Heart left ventricle (tissue), 16 donors: ENCODE measurements at regions not wholly inside any gene's neighbourhood (a gene's known extent, or its start where the extent isn't known, plus 50 kb on each side); places are given as distances from the start of the nearest gene placed in this dataset.

ENCODE experiments used
- ATAC-seq, 4 donors: fragments of 200-7000 bp; cut with Tn5 transposase; one replicate each; pipeline ENCODE4 v1.9.1; 2020 to 2022; ENCODE audit warnings: moderate library complexity in 4 of 4, mild to moderate bottlenecking in 3 of 4, moderate number of reproducible peaks in 1 of 4
- DNase-seq, 5 donors: peaks; one replicate each; pipeline ENCODE4 v3.0.0-alpha.2; 2020
- H3K27ac ChIP-seq, 12 donors: fragments of 200-600 bp; sonication (generic) in 4 of 12; one replicate each; pipeline versions ENCODE4 v1.5.0 to v1.8.0; 2016 to 2022; ENCODE audit warnings: mild to moderate bottlenecking in 2 of 12
- H3K27me3 ChIP-seq, 9 donors: fragments of 200-600 bp; sonication (generic) in 2 of 9; one replicate each; pipeline versions ENCODE4 v1.5.1 to v1.8.0; 2016 to 2022; ENCODE audit warnings: mild to moderate bottlenecking in 3 of 9
- H3K36me3 ChIP-seq, 9 donors: fragments of 200-600 bp; sonication (generic) in 2 of 9; one replicate each; pipeline versions ENCODE4 v1.5.0 to v1.8.0; 2018 to 2022; ENCODE audit warnings: mild to moderate bottlenecking in 2 of 9
- H3K4me1 ChIP-seq, 12 donors: fragments of 200-600 bp; sonication (generic) in 4 of 12; one replicate each; pipeline versions ENCODE4 v1.5.0 to v1.8.0; 2016 to 2022; ENCODE audit warnings: mild to moderate bottlenecking in 3 of 12
- H3K4me3 ChIP-seq, 12 donors: fragments of 200-600 bp; sonication (generic) in 4 of 12; one replicate each; pipeline versions ENCODE4 v1.5.0 to v1.8.0; 2017 to 2022; ENCODE audit warnings: mild to moderate bottlenecking in 9 of 12, moderate library complexity in 4 of 12
- H3K9me3 ChIP-seq, 12 donors: fragments of 200-600 bp; sonication (generic) in 4 of 12; one replicate each; pipeline versions ENCODE4 v1.5.0 to v1.8.0; 2016 to 2022; ENCODE audit warnings: mild to moderate bottlenecking in 1 of 12
- CTCF ChIP-seq, 12 donors: fragments of 200-600 bp; sonication (generic) in 4 of 12; IDR thresholded peaks; one replicate each; pipeline versions ENCODE4 v1.5.0 to v1.8.0; 2018 to 2022; ENCODE audit warnings: antibody characterized with exemption in 12 of 12, mild to moderate bottlenecking in 5 of 12
- POLR2A ChIP-seq, 2 donors: fragments of 450-650 bp; IDR thresholded peaks; one replicate each; pipeline ENCODE4 v1.6.1; 2017; ENCODE audit warnings: antibody characterized with exemption in 2 of 2, mild to moderate bottlenecking in 2 of 2, moderate library complexity in 2 of 2
- WGBS, 4 donors: extraction: QIAGEN DNeasy Blood & Tissue Kit in 2 of 4; methylation state at CpG; one replicate each; pipeline versions ENCODE4 v1.1.5 to v1.1.7; 2013 to 2018; 5-methylcytosine and 5-hydroxymethylcytosine counted together
- intact Hi-C, 10 donors: fragments of 100-400 bp; cut with DNase I; formaldehyde crosslinking; loops; one replicate each; pipeline versions ENCODE4 v1.11.1 to v1.14.2; 2022
- donor health status: ischemic (EF 13 %, LVEDD 7.1; RV severe dilation, severe dysfunction).
- donor health status: healthy with polysubstance abuse.
- donor health status: DM: no; HTN: yes; CAD: no.
- donor health status: DM: no; HTN: no; CAD: no.
- donor health status: ischemic (EF 25% LVEDD 6.9; RV normal size, moderate dysfunction).
- donor health status: ischemic (EF 25% LVEDD 5.7; RV mildly dilated, moderate dysfunction).
- donor health status: healthy.
- donor health status: DM: yes; HTN: yes; CAD: no.
- donor health status: ischemic (EF 35%, LVEDD 5.7; RV mildly dilated, moderate dysfunction).
- donor health status: nonischemic (EF 11% LVEDD 7.7; RV severe dilation, severe dysfunction).
- donor health status: DM: yes; HTN: yes; CAD: no.
- donor health status: PGD.
- donor health status: ischemic (EF 29% LVEDD 5.4; RV normal size, mild dysfunction).
- donor health status: nonischemic (EF 23%, LVEDD 6.1; RV moderate dilation, normal function).

GRCh38 chr6:106002005-106002404, 84.1 kb upstream of the PRDM1 start:
- no peak for DNase-seq
- Histone ChIP-seq H3K27me3 (peaks cover 0 to 77% (median 24%) of the 10 kb centered on the region in 9 donors), H3K4me3 (no peak overlapping the region), H3K36me3 (no peaks in the 10 kb centered on the region), H3K9me3 (no peaks in the 10 kb centered on the region), H3K27ac (no peak overlapping the region), H3K4me1 (no peaks in the 10 kb centered on the region)
- no peak for ATAC-seq
- intact Hi-C loops = no loop called here
- WGBS, 4 donors = 72 to 95% (median 82%) methylated on average over 1 of the region's 1 CpG
- TF ChIP-seq POLR2A (IDR thresholded peaks at IDR 0.05) (no peak), CTCF (IDR thresholded peaks at IDR 0.05) (no peak)

- Histone ChIP-seq H3K27me3 (peaks cover 0 to 80% (median 34%) of the 10 kb centered on the region in 9 donors), H3K9me3 (no peaks in the 10 kb centered on the region), H3K36me3 (no peaks in the 10 kb centered on the region), H3K4me1 (no peaks in the 10 kb centered on the region), H3K4me3 (no peak overlapping the region), H3K27ac (no peak overlapping the region)
- ATAC-seq (no peak), DNase-seq (no peak)
- intact Hi-C loops = no loop called here
- no peak for TF ChIP-seq POLR2A (IDR thresholded peaks at IDR 0.05)
- TF ChIP-seq CTCF (IDR thresholded peaks at IDR 0.05) = no peak
- 80 to 90% (median 86%) methylated on average over 2 of the region's 2 CpGs for WGBS, 4 donors
These were observed 85.2 kb upstream of the PRDM1 start for GRCh38 chr6:106000935-106001334.

GRCh38 chr6:105997482-105997881, 88.7 kb upstream of the PRDM1 start:
- no peak overlapping the region for H3K27ac ChIP-seq
- WGBS, 4 donors = 50 to 65% (median 60%) methylated on average over 4 of the region's 4 CpGs
- peaks cover 0 to 28% (median 12%) of the 10 kb centered on the region in 12 donors for H3K4me1 ChIP-seq
- H3K9me3 ChIP-seq = no peaks in the 10 kb centered on the region
- ATAC-seq (no peak), DNase-seq (no peak)
- no peak overlapping the region for H3K4me3 ChIP-seq
- intact Hi-C loops = loop anchor here in 7 of 10 donors (5.0 to 10.0 kb wide), 7 partner anchors 87 to 513 kb away; partner anchors contain the start of genes PRDM1 (in 2 of the 7) and ATG5 (in 1 of the 7)
- no peak for TF ChIP-seq POLR2A (IDR thresholded peaks at IDR 0.05)
- no peak for TF ChIP-seq CTCF (IDR thresholded peaks at IDR 0.05)
- H3K27me3 ChIP-seq = peaks cover 20 to 99% (median 62%) of the 10 kb centered on the region in 9 donors
- no peaks in the 10 kb centered on the region for H3K36me3 ChIP-seq

GRCh38 chr6:105995391-105995865, 90.7 kb upstream of the PRDM1 start:
- intact Hi-C loops = loop anchor here in 7 of 10 donors (5.0 to 10.0 kb wide), 7 partner anchors 89 to 511 kb away; partner anchors contain the start of genes PRDM1 (in 2 of the 7) and ATG5 (in 1 of the 7)
- H3K27ac ChIP-seq = peak overlapping the region in 10 of 12 donors; percentile 31 to 96 (median 65)

More at GRCh38 chr6:105995391-105995865, 90.7 kb upstream of the PRDM1 start:
- TF ChIP-seq POLR2A (IDR thresholded peaks at IDR 0.05) (no peak), CTCF (IDR thresholded peaks at IDR 0.05) (no peak)
- H3K4me3 ChIP-seq = peak overlapping the region; percentile 12 to 75 (median 57)
- peaks cover 26 to 100% (median 78%) of the 10 kb centered on the region in 9 donors for H3K27me3 ChIP-seq
- peaks cover 0 to 37% (median 15%) of the 10 kb centered on the region in 12 donors for H3K4me1 ChIP-seq
- ATAC-seq (no peak), DNase-seq (no peak)
- no peaks in the 10 kb centered on the region for H3K9me3 ChIP-seq
- WGBS, 4 donors = 16 to 21% (median 21%) methylated on average over 6 of the region's 6 CpGs
- no peaks in the 10 kb centered on the region for H3K36me3 ChIP-seq
